ENCODE measurements at regions not wholly inside any gene's neighbourhood (a gene's known extent, or its start where the extent isn't known, plus 50 kb on each side); places are given as distances from the start of the nearest gene placed in this dataset.

DNA sequence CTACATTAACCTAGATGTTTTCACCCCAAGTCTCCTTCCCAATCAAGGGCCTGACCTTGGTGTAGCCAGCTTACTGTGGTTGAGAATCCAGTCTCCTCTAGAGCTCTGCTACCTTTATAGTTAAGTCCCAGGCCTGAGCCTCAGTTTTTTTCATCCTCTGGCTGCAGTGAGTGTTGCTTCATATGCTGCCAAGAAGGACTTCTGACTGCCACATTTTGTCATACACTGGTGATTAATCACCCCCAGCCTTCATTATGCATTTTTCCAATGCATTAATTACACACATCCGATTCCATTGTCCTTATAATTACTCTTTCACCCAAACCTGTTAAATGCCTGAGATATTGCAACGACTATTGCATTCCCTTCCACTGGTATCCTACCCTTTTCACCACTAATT is 66.3 kb upstream of the FGGY start:
- no peak for DNase-seq (ENCODE audit: extremely low spot score in 2 of 2)
- intact Hi-C loops (cut with DNase I), result no loop called here
- TF ChIP-seq POLR2A (IDR thresholded peaks at IDR 0.05), result no peak
- no peak for TF ChIP-seq CTCF (IDR thresholded peaks at IDR 0.05)
- TF ChIP-seq POLR2AphosphoS5 (IDR thresholded peaks at IDR 0.05; ENCODE audit: insufficient read depth in 1 of 2, low read depth in 1 of 2), result no peak
- Histone ChIP-seq H3K36me3 (no peaks in the 10 kb centered on the region), H3K27me3 (no peaks in the 10 kb centered on the region), H3K4me3 (no peak overlapping the region), H3K27ac (no peak overlapping the region), H3K4me1 (peaks cover 4% of the 10 kb centered on the region), H3K9me3 (no peaks in the 10 kb centered on the region)

GRCh38 chr1:59232216-59232615 is 64.7 kb upstream of the FGGY start:
- Histone ChIP-seq H3K4me3 (no peak overlapping the region), H3K4me1 (peaks cover 4% of the 10 kb centered on the region), H3K9me3 (no peaks in the 10 kb centered on the region), H3K36me3 (no peaks in the 10 kb centered on the region), H3K27ac (no peak overlapping the region), H3K27me3 (no peaks in the 10 kb centered on the region)
- intact Hi-C loops (cut with DNase I), result no loop called here
- TF ChIP-seq CTCF (IDR thresholded peaks at IDR 0.05) (no peak), POLR2A (IDR thresholded peaks at IDR 0.05) (no peak), POLR2AphosphoS5 (IDR thresholded peaks at IDR 0.05; ENCODE audit: insufficient read depth in 1 of 2, low read depth in 1 of 2) (no peak)
- DNase-seq (ENCODE audit: extremely low spot score in 2 of 2), result no peak

- H3K36me3 ChIP-seq, result no peaks in the 10 kb centered on the region
- H3K27ac ChIP-seq, result no peak overlapping the region
- H3K27me3 ChIP-seq, result no peaks in the 10 kb centered on the region
- no peaks in the 10 kb centered on the region for H3K9me3 ChIP-seq
- intact Hi-C loops (cut with DNase I), result no loop called here
- no peak overlapping the region for H3K4me3 ChIP-seq
- H3K4me1 ChIP-seq, result peaks cover 4% of the 10 kb centered on the region
- no peak for DNase-seq (ENCODE audit: extremely low spot score in 2 of 2)
- TF ChIP-seq POLR2AphosphoS5 (IDR thresholded peaks at IDR 0.05; ENCODE audit: insufficient read depth in 1 of 2, low read depth in 1 of 2) (no peak), POLR2A (IDR thresholded peaks at IDR 0.05) (no peak), CTCF (IDR thresholded peaks at IDR 0.05) (no peak)
Measured at GRCh38 chr1:59233444-59233843, 63.5 kb upstream of the FGGY start.

DNA sequence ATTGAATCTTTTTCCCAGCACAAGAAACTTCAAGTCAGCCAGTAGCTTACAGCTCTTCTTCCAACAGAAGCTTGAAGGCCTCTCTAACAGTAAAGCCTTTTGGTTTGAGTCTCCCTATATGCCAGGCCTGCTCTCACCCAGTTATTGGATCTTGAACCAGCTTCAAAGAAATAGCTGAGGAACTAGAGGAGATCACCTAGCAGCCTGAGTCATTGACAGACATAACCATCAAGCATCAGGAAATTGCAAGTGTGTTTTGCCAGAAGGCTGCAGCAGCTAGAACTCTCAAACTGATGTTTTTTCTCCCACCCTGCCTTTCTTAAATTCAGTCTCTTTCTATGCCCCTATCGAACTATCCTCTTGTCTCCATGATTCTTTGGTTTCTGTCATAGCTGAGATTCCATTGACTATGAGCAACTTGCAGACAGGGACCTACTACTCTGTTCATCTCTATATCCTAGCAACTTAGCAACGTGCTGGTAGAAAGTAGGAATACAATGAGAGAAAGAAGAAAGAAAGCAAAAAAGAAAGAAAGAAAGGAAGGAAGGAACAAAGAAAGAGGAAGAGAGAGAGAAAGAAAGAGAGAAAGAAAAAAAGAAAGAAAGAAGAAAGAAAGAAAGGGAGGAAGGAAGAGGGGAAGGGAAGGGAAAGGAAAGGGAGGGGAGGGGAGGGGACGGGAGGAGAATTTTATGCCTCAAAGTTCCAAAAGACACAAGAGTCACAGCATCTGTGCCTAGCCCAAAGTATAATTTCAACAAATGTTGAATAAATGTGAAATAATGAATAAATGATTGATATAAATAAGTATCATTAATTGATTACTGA is 60.0 kb upstream of the FGGY start:
- Histone ChIP-seq H3K4me1 (no peaks in the 10 kb centered on the region), H3K9me3 (no peaks in the 10 kb centered on the region), H3K36me3 (no peaks in the 10 kb centered on the region), H3K27me3 (no peaks in the 10 kb centered on the region), H3K27ac (no peak overlapping the region), H3K4me3 (no peak overlapping the region)
- TF ChIP-seq POLR2A (IDR thresholded peaks at IDR 0.05) (no peak), POLR2AphosphoS5 (IDR thresholded peaks at IDR 0.05; ENCODE audit: insufficient read depth in 1 of 2, low read depth in 1 of 2) (no peak), CTCF (IDR thresholded peaks at IDR 0.05) (no peak)
- DNase-seq (ENCODE audit: extremely low spot score in 2 of 2), result no peak
- intact Hi-C loops (cut with DNase I), result no loop called here

DNA sequence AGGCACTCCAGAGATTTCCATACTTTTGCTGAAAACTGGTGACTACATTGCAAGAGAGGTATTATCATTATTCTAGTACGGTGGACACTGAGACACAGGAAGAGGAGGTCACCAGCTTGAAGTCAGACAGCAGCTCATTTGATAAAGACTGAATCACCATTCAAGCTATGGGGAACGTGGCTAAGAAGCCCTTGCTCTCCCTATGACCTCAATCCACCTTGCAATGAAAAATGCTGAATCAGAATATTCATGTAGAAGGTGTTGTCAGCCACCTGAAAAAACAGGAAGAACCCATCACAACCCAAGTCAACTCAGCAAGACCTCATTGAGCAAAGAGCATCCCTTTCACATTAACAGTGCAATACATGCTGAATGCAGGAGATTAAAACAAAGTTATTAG is 59.0 kb upstream of the FGGY start:
- Histone ChIP-seq H3K4me1 (no peaks in the 10 kb centered on the region), H3K27me3 (no peaks in the 10 kb centered on the region), H3K27ac (no peak overlapping the region), H3K4me3 (no peak overlapping the region), H3K9me3 (no peaks in the 10 kb centered on the region), H3K36me3 (no peaks in the 10 kb centered on the region)
- intact Hi-C loops (cut with DNase I), result no loop called here
- DNase-seq (ENCODE audit: extremely low spot score in 2 of 2), result no peak
- TF ChIP-seq POLR2A (IDR thresholded peaks at IDR 0.05) (no peak), CTCF (IDR thresholded peaks at IDR 0.05) (no peak), POLR2AphosphoS5 (IDR thresholded peaks at IDR 0.05; ENCODE audit: insufficient read depth in 1 of 2, low read depth in 1 of 2) (no peak)
